ENCODE measurements at regions not wholly inside any gene's neighbourhood (a gene's known extent, or its start where the extent isn't known, plus 50 kb on each side); places are given as distances from the start of the nearest gene placed in this dataset.

GRCh38 chr10:6889718-6890117, 309.6 kb upstream of the PRKCQ start:
- intact Hi-C loops (cut with micrococcal nuclease): no loop called here
- no peaks in the 10 kb centered on the region for H3K27me3 ChIP-seq (ENCODE audit: control insufficient read depth in 2 of 2, insufficient read depth in 2 of 2, low read length in 2 of 2)
- ChIA-PET POLR2A (no interaction called here), CTCF (no interaction called here)
- H3K4me3 ChIP-seq (replicated peaks in 1 of 3; ENCODE audit: insufficient read depth in 1 of 3, low read depth in 1 of 3, low read length in 3 of 3): no peak overlapping the region
- no peak for FAIRE-seq
- no peaks in the 10 kb centered on the region for H3K79me2 ChIP-seq (ENCODE audit: control insufficient read depth, insufficient read depth, low read length)
- H4K20me1 ChIP-seq (replicated peaks; ENCODE audit: control insufficient read depth, extremely low read depth, insufficient read depth, low read length): no peaks in the 10 kb centered on the region
- H3K9ac ChIP-seq (replicated peaks; ENCODE audit: extremely low read depth, insufficient read depth, low read length): no peak overlapping the region
- no peak overlapping the region for H3K4me2 ChIP-seq (ENCODE audit: insufficient read depth, low read length)
- no peaks in the 10 kb centered on the region for H3K36me3 ChIP-seq (ENCODE audit: control insufficient read depth in 2 of 2, extremely low read depth in 1 of 2, insufficient read depth in 2 of 2, low read length in 2 of 2)
- TF ChIP-seq MYC (IDR thresholded peaks at IDR 0.05; ENCODE audit: low read depth, low read length): no peak
- TF ChIP-seq JUN (IDR thresholded peaks at IDR 0.05; ENCODE audit: borderline replicate concordance, insufficient read depth, insufficient read length, low read depth): no peak
- no peak for TF ChIP-seq GATA2 (IDR thresholded peaks at IDR 0.05; ENCODE audit: insufficient read depth, insufficient read length, low read depth, low read length)
- TF ChIP-seq EZH2 (IDR thresholded peaks at IDR 0.05; ENCODE audit: borderline replicate concordance, low read depth, low read length, severe bottlenecking): no peak
- TF ChIP-seq CTCF (IDR thresholded peaks at IDR 0.05; ENCODE audit: extremely low read depth in 1 of 2, insufficient read depth in 1 of 2, low read depth in 1 of 2, low read length in 2 of 2): no peak
- no peak for TF ChIP-seq POLR2AphosphoS5 (IDR thresholded peaks at IDR 0.05; ENCODE audit: insufficient read depth, low read depth, low read length)
- no peak for TF ChIP-seq MAX (IDR thresholded peaks at IDR 0.05; ENCODE audit: insufficient read depth, insufficient read length)
- no peak for TF ChIP-seq POLR2A (IDR thresholded peaks at IDR 0.05; ENCODE audit: low read depth, low read length)
- no peak for TF ChIP-seq FOS (IDR thresholded peaks at IDR 0.05; ENCODE audit: borderline replicate concordance, insufficient read depth, low read length)
- dilution Hi-C loops (cut with MboI; ENCODE audit: extremely low pct_ligation_motif_present, low sequenced_read_pairs): no loop called here
- no peak overlapping the region for H2AFZ ChIP-seq (ENCODE audit: low read depth, low read length)
- no peaks in the 10 kb centered on the region for H3K9me1 ChIP-seq (replicated peaks; ENCODE audit: control insufficient read depth, extremely low read depth, insufficient read depth, low read length)
- DNase-seq (ENCODE audit: low read depth, low spot score): no peak
- no peak overlapping the region for H3K27ac ChIP-seq (ENCODE audit: insufficient read depth, low read depth, low read length)
- H3K9me3 ChIP-seq (replicated peaks; ENCODE audit: control insufficient read depth, insufficient read depth, low read length): no peaks in the 10 kb centered on the region
- no TSS peak for BruUV-seq (replicated peaks)
- H3K4me1 ChIP-seq (ENCODE audit: control insufficient read depth, extremely low read depth, insufficient read depth, low read length): no peaks in the 10 kb centered on the region
